SK-N-SH (cell line): ENCODE measurements at regions not wholly inside any gene's neighbourhood (a gene's known extent, or its start where the extent isn't known, plus 50 kb on each side); places are given as distances from the start of the nearest gene placed in this dataset.
A peak's percentile ranks its signal among the peaks of the same experiment; 100 is the strongest.

Source experiments
- CTCF ChIA-PET: fragments of 300-600, 350-600 bp; formaldehyde crosslinking; extraction: SDS; loops from one replicate; lab custom pipeline; 2021; lab: Yijun Ruan, JAX
- POLR2A ChIA-PET: fragments of 350-600 bp; sonication (Branson Sonifier 250); formaldehyde crosslinking; extraction: SDS; loops from one replicate; lab custom pipeline; 2020; ENCODE audit warnings: antibody characterized with exemption, inconsistent platforms; lab: Yijun Ruan, JAX
- DNase-seq: peaks from one replicate; pipeline ENCODE4 v3.0.0; 2012
- H2AFZ ChIP-seq: fragments of 200-600 bp; sonication (generic); 2 replicates; pipeline ENCODE4 v1.8.1; 2016; ENCODE audit warnings: antibody characterized with exemption, mild to moderate bottlenecking, low read depth
- H3F3A ChIP-seq: fragments of 200-600 bp; sonication (generic); replicated peaks from 2 replicates; pipeline ENCODE3; 2016; ENCODE audit warnings: antibody characterized with exemption, mild to moderate bottlenecking; ENCODE audit not compliant: insufficient read depth
- H3K27ac ChIP-seq, 2 experiments: fragments of 200-500 bp in 1 of 2; fragments of 200-600 bp in 1 of 2; sonication (Bioruptor generic) in 1 of 2; sonication (generic), shearing (Covaris generic) in 1 of 2; 2 replicates each; pipeline versions ENCODE4 v1.5.1 to v1.6.1; 2014 to 2016; ENCODE audit warnings: low read depth in 2 of 2, inconsistent platforms in 1 of 2, low read length in 1 of 2, mild to moderate bottlenecking in 1 of 2, mixed read lengths in 1 of 2
- H3K27me3 ChIP-seq: fragments of 200-600 bp; sonication (generic), shearing (Covaris generic); 2 replicates; pipeline ENCODE4 v1.6.1; 2016; ENCODE audit warnings: mixed run types; ENCODE audit not compliant: insufficient read depth
- H3K36me3 ChIP-seq, 2 experiments: fragments of 200-500 bp in 1 of 2; fragments of 200-600 bp in 1 of 2; sonication (Bioruptor generic) in 1 of 2; sonication (generic) in 1 of 2; replicated peaks in 1 of 2; 2 replicates each; pipeline versions ENCODE3 to v1.5.1; 2014 to 2016; ENCODE audit warnings: low read length in 1 of 2, mild to moderate bottlenecking in 1 of 2; ENCODE audit not compliant: insufficient read depth in 2 of 2, control insufficient read depth in 1 of 2
- H3K4me1 ChIP-seq, 2 experiments: fragments of 200-500 bp in 1 of 2; fragments of 200-600 bp in 1 of 2; sonication (Bioruptor generic) in 1 of 2; sonication (generic), shearing (Covaris generic) in 1 of 2; 2 replicates each; pipeline versions ENCODE4 v1.5.1 to v1.6.1; 2014 to 2016; ENCODE audit warnings: low read depth in 1 of 2, low read length in 1 of 2, mixed run types in 1 of 2; ENCODE audit not compliant: insufficient read depth in 2 of 2, control insufficient read depth in 1 of 2
- H3K4me2 ChIP-seq: fragments of 200-600 bp; sonication (generic), shearing (Covaris generic); 2 replicates; pipeline ENCODE4 v1.6.1; 2017; ENCODE audit warnings: mixed run types
- H3K4me3 ChIP-seq, 2 experiments: fragments of 200-500 bp in 1 of 2; fragments of 200-600 bp in 1 of 2; sonication (Bioruptor generic) in 1 of 2; sonication (generic), shearing (Covaris generic) in 1 of 2; 2 replicates each; pipeline versions ENCODE4 v1.5.1 to v1.8.1; 2014 to 2016; ENCODE audit warnings: low read depth in 2 of 2, inconsistent platforms in 1 of 2, low read length in 1 of 2, mild to moderate bottlenecking in 1 of 2, mixed read lengths in 1 of 2, moderate library complexity in 1 of 2
- H3K79me2 ChIP-seq: fragments of 200-600 bp; sonication (generic); 2 replicates; pipeline ENCODE4 v1.8.1; 2017; ENCODE audit warnings: mild to moderate bottlenecking; ENCODE audit not compliant: insufficient read depth
- H3K9ac ChIP-seq: fragments of 200-600 bp; sonication (generic); 2 replicates; pipeline ENCODE4 v1.6.1; 2017; ENCODE audit warnings: mixed run types
- H3K9me2 ChIP-seq: fragments of 200-600 bp; sonication (generic); 2 replicates; pipeline ENCODE4 v1.6.1; 2017; ENCODE audit warnings: mixed run types
- H3K9me3 ChIP-seq: fragments of 200-600 bp; sonication (generic); 2 replicates; pipeline ENCODE4 v1.6.1; 2017; ENCODE audit warnings: mixed run types, mild to moderate bottlenecking, moderate library complexity
- H4K20me1 ChIP-seq: fragments of 200-600 bp; sonication (generic); 2 replicates; pipeline ENCODE4 v1.6.1; 2017; ENCODE audit warnings: mild to moderate bottlenecking, mixed run types; ENCODE audit not compliant: insufficient read depth
- CHD2 ChIP-seq: fragments of 150-350 bp; IDR thresholded peaks from 2 replicates; pipeline ENCODE4 v1.6.1; 2018; ENCODE audit warnings: low read length; ENCODE audit not compliant: partially characterized antibody
- ELF1 ChIP-seq: IDR thresholded peaks from 2 replicates; pipeline ENCODE4 v1.4.0; 2012
- EP300 ChIP-seq, 2 experiments: IDR thresholded peaks; 2 replicates each; pipeline versions ENCODE4 v1.4.0 to v1.6.1; 2012; ENCODE audit warnings: borderline replicate concordance in 1 of 2, low read depth in 1 of 2, low read length in 1 of 2
- FOXJ3 ChIP-seq: sonication (generic); formaldehyde crosslinking; IDR thresholded peaks from 2 replicates; pipeline ENCODE4 v1.5.1; 2020; ENCODE audit warnings: mild to moderate bottlenecking, missing genetic modification reagents
- GABPA ChIP-seq: IDR thresholded peaks from 2 replicates; pipeline ENCODE4 v1.4.0; 2012; ENCODE audit warnings: low read depth, mild to moderate bottlenecking
- GATA2 ChIP-seq: sonication (generic); formaldehyde crosslinking; IDR thresholded peaks from 2 replicates; pipeline ENCODE4 v1.5.0; 2020; ENCODE audit warnings: mild to moderate bottlenecking, missing genetic modification reagents
- IRF3 ChIP-seq: fragments of 150-350 bp; IDR thresholded peaks from 2 replicates; pipeline ENCODE4 v1.6.1; 2016; ENCODE audit warnings: mild to moderate bottlenecking, low read depth, low read length
- MXI1 ChIP-seq: IDR thresholded peaks from 2 replicates; pipeline ENCODE4 v1.6.1; 2012; ENCODE audit warnings: mild to moderate bottlenecking, low read depth, low read length, improper control_type of control experiment
- NFIC ChIP-seq: IDR thresholded peaks from 2 replicates; pipeline ENCODE4 v1.4.0; 2012; ENCODE audit warnings: borderline replicate concordance
- NRF1 ChIP-seq: IDR thresholded peaks from 2 replicates; pipeline ENCODE4 v1.6.1; 2012; ENCODE audit warnings: low read depth, mild to moderate bottlenecking, low read length
- PBX3 ChIP-seq: IDR thresholded peaks from 2 replicates; pipeline ENCODE4; 2012
- POLR2AphosphoS5 ChIP-seq: IDR thresholded peaks from 2 replicates; pipeline ENCODE4 v1.6.1; 2012; ENCODE audit warnings: low read depth, low read length
- RCOR1 ChIP-seq: fragments of 150-350 bp; IDR thresholded peaks from 2 replicates; pipeline ENCODE4 v1.6.1; 2017; ENCODE audit warnings: antibody characterized with exemption, low read length
- SIN3A ChIP-seq: IDR thresholded peaks from 2 replicates; pipeline ENCODE4 v1.6.1; 2012; ENCODE audit warnings: low read depth, mild to moderate bottlenecking, low read length, moderate library complexity, borderline replicate concordance
- YY1 ChIP-seq: IDR thresholded peaks from 2 replicates; pipeline ENCODE4 v1.4.0; 2012; ENCODE audit warnings: low read depth, mild to moderate bottlenecking
- ZBTB33 ChIP-seq: IDR thresholded peaks from 2 replicates; pipeline ENCODE4 v1.4.0; 2012; ENCODE audit warnings: low read depth, borderline replicate concordance
- WGBS: methylation state at CpG from one replicate; pipeline ENCODE4 v1.1.6; 2017; ENCODE audit warnings: low lambda C conversion rate; 5-methylcytosine and 5-hydroxymethylcytosine counted together
- TF ChIP-seq, protein P1 (sequence below): IDR thresholded peaks from 2 replicates; pipeline ENCODE4 v1.6.1; 2012; ENCODE audit warnings: mild to moderate bottlenecking, low read depth, low read length, moderate library complexity

DNA sequence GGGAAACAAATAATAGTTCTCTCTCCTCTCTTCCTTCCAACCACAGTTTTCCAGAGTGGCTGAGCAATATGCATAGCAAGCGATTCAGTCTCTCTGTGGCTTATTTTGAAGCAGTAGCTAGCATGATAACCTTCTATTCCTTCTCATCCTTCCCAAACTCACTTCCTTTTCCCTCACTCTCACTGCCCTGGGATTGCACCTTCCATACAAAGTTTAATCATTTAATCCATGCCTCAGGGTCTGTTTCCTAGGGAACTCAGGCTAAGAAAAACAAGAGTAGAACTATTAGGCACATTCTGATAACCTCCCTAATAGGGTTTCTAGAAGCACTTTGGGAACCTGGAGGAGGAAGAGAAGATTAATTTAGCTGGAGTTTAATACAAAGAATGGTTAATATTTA lies 97.7 kb upstream of the S1PR1 start:
- Histone ChIP-seq H4K20me1 (no peaks in the 10 kb centered on the region), H3K27me3 (no peaks in the 10 kb centered on the region), H3F3A (no peaks in the 10 kb centered on the region), H3K4me1 (peaks cover 0 to 3% of the 10 kb centered on the region in 2 experiments; a peak in 2 of 4 replicates), H3K27ac (peak overlapping the region in 1 of 2 experiments; percentile 2; a peak in 1 of 4 replicates), H2AFZ (no peak overlapping the region), H3K4me2 (no peak overlapping the region), H3K4me3 (no peak overlapping the region), H3K36me3 (no peaks in the 10 kb centered on the region), H3K9ac (no peak overlapping the region), H3K9me2 (no peaks in the 10 kb centered on the region), H3K79me2 (no peaks in the 10 kb centered on the region), H3K9me3 (no peaks in the 10 kb centered on the region)
- WGBS, result 100% methylated on average over 1 of the region's 1 CpG
- DNase-seq, result no peak
- CTCF ChIA-PET, result interaction anchor here (0.9 to 1.5 kb wide), 2 partner anchors 10 to 99 kb away, joined by 3 to 5 read pairs; no protein-coding TSS in a partner anchor
- TF ChIP-seq PBX3 (no peak), ELF1 (no peak), RCOR1 (no peak), GATA2 (CRISPR knock-in tag) (no peak), EP300 (IDR thresholded peaks at IDR 0.05; ENCODE audit: borderline replicate concordance in 1 of 2, low read depth in 1 of 2, low read length in 1 of 2) (no peak), YY1 (no peak), GABPA (no peak), POLR2AphosphoS5 (no peak), CHD2 (no peak), MXI1 (no peak), NRF1 (no peak), IRF3 (no peak), ZBTB33 (no peak), NFIC (no peak), FOXJ3 (CRISPR knock-in tag) (no peak), SIN3A (no peak)
- TF ChIP-seq, protein P1, sequence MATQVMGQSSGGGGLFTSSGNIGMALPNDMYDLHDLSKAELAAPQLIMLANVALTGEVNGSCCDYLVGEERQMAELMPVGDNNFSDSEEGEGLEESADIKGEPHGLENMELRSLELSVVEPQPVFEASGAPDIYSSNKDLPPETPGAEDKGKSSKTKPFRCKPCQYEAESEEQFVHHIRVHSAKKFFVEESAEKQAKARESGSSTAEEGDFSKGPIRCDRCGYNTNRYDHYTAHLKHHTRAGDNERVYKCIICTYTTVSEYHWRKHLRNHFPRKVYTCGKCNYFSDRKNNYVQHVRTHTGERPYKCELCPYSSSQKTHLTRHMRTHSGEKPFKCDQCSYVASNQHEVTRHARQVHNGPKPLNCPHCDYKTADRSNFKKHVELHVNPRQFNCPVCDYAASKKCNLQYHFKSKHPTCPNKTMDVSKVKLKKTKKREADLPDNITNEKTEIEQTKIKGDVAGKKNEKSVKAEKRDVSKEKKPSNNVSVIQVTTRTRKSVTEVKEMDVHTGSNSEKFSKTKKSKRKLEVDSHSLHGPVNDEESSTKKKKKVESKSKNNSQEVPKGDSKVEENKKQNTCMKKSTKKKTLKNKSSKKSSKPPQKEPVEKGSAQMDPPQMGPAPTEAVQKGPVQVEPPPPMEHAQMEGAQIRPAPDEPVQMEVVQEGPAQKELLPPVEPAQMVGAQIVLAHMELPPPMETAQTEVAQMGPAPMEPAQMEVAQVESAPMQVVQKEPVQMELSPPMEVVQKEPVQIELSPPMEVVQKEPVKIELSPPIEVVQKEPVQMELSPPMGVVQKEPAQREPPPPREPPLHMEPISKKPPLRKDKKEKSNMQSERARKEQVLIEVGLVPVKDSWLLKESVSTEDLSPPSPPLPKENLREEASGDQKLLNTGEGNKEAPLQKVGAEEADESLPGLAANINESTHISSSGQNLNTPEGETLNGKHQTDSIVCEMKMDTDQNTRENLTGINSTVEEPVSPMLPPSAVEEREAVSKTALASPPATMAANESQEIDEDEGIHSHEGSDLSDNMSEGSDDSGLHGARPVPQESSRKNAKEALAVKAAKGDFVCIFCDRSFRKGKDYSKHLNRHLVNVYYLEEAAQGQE, result no peak
- POLR2A ChIA-PET, result no interaction called here
